Adrenal gland (tissue), 5 donors: ENCODE measurements at regions not wholly inside any gene's neighbourhood (a gene's known extent, or its start where the extent isn't known, plus 50 kb on each side); places are given as distances from the start of the nearest gene placed in this dataset.

Experiments
- POLR2A ChIP-seq, 2 donors: fragments of 450-650 bp; IDR thresholded peaks; one replicate each; pipeline ENCODE4 v1.6.1; 2017; ENCODE audit warnings: antibody characterized with exemption in 2 of 2, mild to moderate bottlenecking in 2 of 2, moderate library complexity in 1 of 2
- TF ChIP-seq, protein P1 (sequence below), 6 experiments: fragments of 450-650 bp in 4 of 6; fragments of 200-600 bp in 2 of 6; sonication (generic) in 1 of 6; IDR thresholded peaks; 1 replicate in 5 of 6; 2 replicates in 1 of 6; pipeline versions ENCODE4 v1.5.1 to v1.8.0; 2016 to 2021; ENCODE audit warnings: antibody characterized with exemption in 6 of 6, mild to moderate bottlenecking in 2 of 6, moderate library complexity in 1 of 6
- donor health status: DM: no; HTN: no; CAD: no.

- TF ChIP-seq, protein P1, sequence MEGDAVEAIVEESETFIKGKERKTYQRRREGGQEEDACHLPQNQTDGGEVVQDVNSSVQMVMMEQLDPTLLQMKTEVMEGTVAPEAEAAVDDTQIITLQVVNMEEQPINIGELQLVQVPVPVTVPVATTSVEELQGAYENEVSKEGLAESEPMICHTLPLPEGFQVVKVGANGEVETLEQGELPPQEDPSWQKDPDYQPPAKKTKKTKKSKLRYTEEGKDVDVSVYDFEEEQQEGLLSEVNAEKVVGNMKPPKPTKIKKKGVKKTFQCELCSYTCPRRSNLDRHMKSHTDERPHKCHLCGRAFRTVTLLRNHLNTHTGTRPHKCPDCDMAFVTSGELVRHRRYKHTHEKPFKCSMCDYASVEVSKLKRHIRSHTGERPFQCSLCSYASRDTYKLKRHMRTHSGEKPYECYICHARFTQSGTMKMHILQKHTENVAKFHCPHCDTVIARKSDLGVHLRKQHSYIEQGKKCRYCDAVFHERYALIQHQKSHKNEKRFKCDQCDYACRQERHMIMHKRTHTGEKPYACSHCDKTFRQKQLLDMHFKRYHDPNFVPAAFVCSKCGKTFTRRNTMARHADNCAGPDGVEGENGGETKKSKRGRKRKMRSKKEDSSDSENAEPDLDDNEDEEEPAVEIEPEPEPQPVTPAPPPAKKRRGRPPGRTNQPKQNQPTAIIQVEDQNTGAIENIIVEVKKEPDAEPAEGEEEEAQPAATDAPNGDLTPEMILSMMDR (IDR thresholded peaks at IDR 0.05), result no peak
- no peak for TF ChIP-seq POLR2A (IDR thresholded peaks at IDR 0.05)
Measured at GRCh38 chr10:30770816-30771215, 141.3 kb upstream of the LYZL2 start.
